OCI-LY3 (cell line): ENCODE measurements at regions not wholly inside any gene's neighbourhood (a gene's known extent, or its start where the extent isn't known, plus 50 kb on each side); places are given as distances from the start of the nearest gene placed in this dataset.

Experiments used
- H2AFZ ChIP-seq: fragments of 200-600, 300-600 bp; shearing (Covaris generic); 2 replicates; pipeline ENCODE4 v1.6.0; 2014; ENCODE audit warnings: antibody characterized with exemption, low read depth, low read length
- H3K27ac ChIP-seq: fragments of 200-600, 300-600 bp; sonication (generic); 2 replicates; pipeline ENCODE4 v1.5.1; 2014; ENCODE audit warnings: mild to moderate bottlenecking, low read length, moderate library complexity, mixed read lengths
- H3K27me3 ChIP-seq: fragments of 200-600, 300-600 bp; sonication (generic); 2 replicates; pipeline ENCODE4 v1.6.1; 2014; ENCODE audit warnings: low read depth, low read length, mixed read lengths
- H3K36me3 ChIP-seq: fragments of 200-600, 300-600 bp; sonication (generic); replicated peaks from 2 replicates; pipeline ENCODE3; 2014; ENCODE audit warnings: low read depth, low read length, mixed read lengths
- H3K4me1 ChIP-seq: fragments of 300-600, 200-600 bp; sonication (generic); 2 replicates; pipeline ENCODE4 v1.6.1; 2014; ENCODE audit warnings: low read length, mixed read lengths
- H3K4me2 ChIP-seq: fragments of 200-600, 300-600 bp; sonication (generic); 2 replicates; pipeline ENCODE4 v1.6.1; 2014; ENCODE audit warnings: low read length, mixed read lengths
- H3K4me3 ChIP-seq: fragments of 300-600, 200-600 bp; sonication (generic); 2 replicates; pipeline ENCODE4 v1.5.1; 2014; ENCODE audit warnings: antibody characterized with exemption, mild to moderate bottlenecking, low read length, moderate library complexity
- H3K79me2 ChIP-seq: fragments of 300-600, 200-600 bp; shearing (Covaris generic); 2 replicates; pipeline ENCODE4 v1.6.1; 2014; ENCODE audit warnings: mild to moderate bottlenecking, low read length, mixed read lengths
- H3K9ac ChIP-seq: fragments of 300-600, 200-600 bp; shearing (Covaris generic); 2 replicates; pipeline ENCODE4 v1.6.0; 2014; ENCODE audit warnings: mild to moderate bottlenecking, low read length, moderate library complexity
- H3K9me3 ChIP-seq: fragments of 200-600, 300-600 bp; shearing (Covaris generic); 2 replicates; pipeline ENCODE4 v1.6.1; 2014; ENCODE audit warnings: low read length, mixed read lengths; ENCODE audit not compliant: insufficient read depth
- H4K20me1 ChIP-seq: fragments of 200-600, 300-600 bp; sonication (generic); 2 replicates; pipeline ENCODE4 v1.6.1; 2016; ENCODE audit warnings: low read length, mixed read lengths; ENCODE audit not compliant: insufficient read depth
- EZH2phosphoT487 ChIP-seq: fragments of 200-600 bp; shearing (Covaris generic); IDR thresholded peaks from 2 replicates; pipeline ENCODE4 v1.6.1; 2018; ENCODE audit warnings: antibody characterized with exemption, mixed run types, low read depth
- TF ChIP-seq, protein P1 (sequence below): fragments of 200-600, 300-600 bp; sonication (generic); IDR thresholded peaks from 2 replicates; pipeline ENCODE4 v1.5.1; 2014; ENCODE audit warnings: antibody characterized with exemption, low read length, low read depth

GRCh38 chr11:92376680-92377079, 152.1 kb downstream of the FAT3 start:
- Histone ChIP-seq H2AFZ (no peak overlapping the region), H3K9ac (no peak overlapping the region), H3K4me3 (no peak overlapping the region), H4K20me1 (no peaks in the 10 kb centered on the region), H3K4me2 (no peak overlapping the region), H3K27ac (no peak overlapping the region), H3K27me3 (no peaks in the 10 kb centered on the region), H3K36me3 (no peaks in the 10 kb centered on the region), H3K4me1 (no peaks in the 10 kb centered on the region), H3K9me3 (no peaks in the 10 kb centered on the region), H3K79me2 (no peaks in the 10 kb centered on the region)
- TF ChIP-seq, protein P1, sequence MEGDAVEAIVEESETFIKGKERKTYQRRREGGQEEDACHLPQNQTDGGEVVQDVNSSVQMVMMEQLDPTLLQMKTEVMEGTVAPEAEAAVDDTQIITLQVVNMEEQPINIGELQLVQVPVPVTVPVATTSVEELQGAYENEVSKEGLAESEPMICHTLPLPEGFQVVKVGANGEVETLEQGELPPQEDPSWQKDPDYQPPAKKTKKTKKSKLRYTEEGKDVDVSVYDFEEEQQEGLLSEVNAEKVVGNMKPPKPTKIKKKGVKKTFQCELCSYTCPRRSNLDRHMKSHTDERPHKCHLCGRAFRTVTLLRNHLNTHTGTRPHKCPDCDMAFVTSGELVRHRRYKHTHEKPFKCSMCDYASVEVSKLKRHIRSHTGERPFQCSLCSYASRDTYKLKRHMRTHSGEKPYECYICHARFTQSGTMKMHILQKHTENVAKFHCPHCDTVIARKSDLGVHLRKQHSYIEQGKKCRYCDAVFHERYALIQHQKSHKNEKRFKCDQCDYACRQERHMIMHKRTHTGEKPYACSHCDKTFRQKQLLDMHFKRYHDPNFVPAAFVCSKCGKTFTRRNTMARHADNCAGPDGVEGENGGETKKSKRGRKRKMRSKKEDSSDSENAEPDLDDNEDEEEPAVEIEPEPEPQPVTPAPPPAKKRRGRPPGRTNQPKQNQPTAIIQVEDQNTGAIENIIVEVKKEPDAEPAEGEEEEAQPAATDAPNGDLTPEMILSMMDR: no peak
- no peak for TF ChIP-seq EZH2phosphoT487

DNA sequence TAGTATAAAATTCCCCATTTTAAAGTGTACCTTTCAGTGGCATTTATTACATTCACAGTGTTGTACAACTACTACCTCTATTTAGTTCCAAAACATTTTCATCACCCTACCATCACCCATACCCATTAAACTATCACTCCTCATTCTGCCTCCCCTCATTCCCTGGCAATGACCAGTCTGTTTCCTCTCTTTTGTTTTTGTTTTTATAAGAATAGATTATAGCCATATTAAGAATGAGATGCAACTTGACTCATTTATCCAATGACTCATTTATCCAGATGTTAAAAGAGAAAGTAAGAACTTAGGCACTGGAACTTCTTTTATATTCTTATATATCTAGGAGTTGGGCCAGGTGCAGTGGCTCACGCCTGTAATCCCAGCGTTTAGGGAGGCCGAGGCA, 156.3 kb downstream of the FAT3 start:
- Histone ChIP-seq H3K27me3 (no peaks in the 10 kb centered on the region), H3K9me3 (no peaks in the 10 kb centered on the region), H3K27ac (no peak overlapping the region), H3K9ac (no peak overlapping the region), H3K79me2 (no peaks in the 10 kb centered on the region), H4K20me1 (no peaks in the 10 kb centered on the region), H3K4me3 (no peak overlapping the region), H3K4me1 (peaks cover 14% of the 10 kb centered on the region), H2AFZ (no peak overlapping the region), H3K4me2 (no peak overlapping the region), H3K36me3 (no peaks in the 10 kb centered on the region)
- TF ChIP-seq EZH2phosphoT487: no peak
- TF ChIP-seq, protein P1: no peak

DNA sequence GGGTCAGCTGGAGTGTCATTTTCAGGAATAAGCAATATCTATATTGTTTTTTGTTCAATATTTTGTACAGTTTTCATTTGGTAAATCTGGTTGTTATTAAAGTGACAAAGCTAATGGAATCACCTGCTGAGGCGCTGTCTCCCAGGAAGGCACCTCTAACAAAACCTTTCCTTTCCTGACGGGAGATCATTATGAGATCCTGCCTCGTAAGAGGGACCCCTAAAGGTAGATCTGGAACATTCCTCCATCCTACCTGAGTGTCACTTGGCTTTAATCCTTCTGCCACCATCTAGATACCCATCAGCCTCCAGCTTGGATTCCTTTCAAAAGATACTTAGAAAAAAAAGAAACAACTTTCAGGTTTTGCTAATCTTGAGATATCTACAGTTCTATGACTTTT, 157.7 kb downstream of the FAT3 start:
- Histone ChIP-seq H3K36me3 (no peaks in the 10 kb centered on the region), H3K4me1 (peaks cover 14% of the 10 kb centered on the region), H3K27ac (no peak overlapping the region), H3K27me3 (no peaks in the 10 kb centered on the region), H3K4me3 (no peak overlapping the region), H2AFZ (no peak overlapping the region), H3K4me2 (no peak overlapping the region), H3K9ac (no peak overlapping the region), H3K79me2 (no peaks in the 10 kb centered on the region), H3K9me3 (no peaks in the 10 kb centered on the region), H4K20me1 (no peaks in the 10 kb centered on the region)
- TF ChIP-seq, protein P1: no peak
- no peak for TF ChIP-seq EZH2phosphoT487

GRCh38 chr11:92383430-92383829, 158.8 kb downstream of the FAT3 start:
- Histone ChIP-seq H3K79me2 (no peaks in the 10 kb centered on the region), H3K9me3 (no peaks in the 10 kb centered on the region), H2AFZ (no peak overlapping the region), H3K27ac (no peak overlapping the region), H3K4me1 (peaks cover 14% of the 10 kb centered on the region), H4K20me1 (no peaks in the 10 kb centered on the region), H3K27me3 (no peaks in the 10 kb centered on the region), H3K4me2 (no peak overlapping the region), H3K4me3 (no peak overlapping the region), H3K36me3 (no peaks in the 10 kb centered on the region), H3K9ac (no peak overlapping the region)
- TF ChIP-seq, protein P1: no peak
- TF ChIP-seq EZH2phosphoT487: no peak
